ENCODE measurements at regions not wholly inside any gene's neighbourhood (a gene's known extent, or its start where the extent isn't known, plus 50 kb on each side); places are given as distances from the start of the nearest gene placed in this dataset.
"Not testable (repeated sequence)": the region's sequence is repeated elsewhere in the genome, so short reads cannot be mapped to it uniquely, and the experiment has no call there.

DNA sequence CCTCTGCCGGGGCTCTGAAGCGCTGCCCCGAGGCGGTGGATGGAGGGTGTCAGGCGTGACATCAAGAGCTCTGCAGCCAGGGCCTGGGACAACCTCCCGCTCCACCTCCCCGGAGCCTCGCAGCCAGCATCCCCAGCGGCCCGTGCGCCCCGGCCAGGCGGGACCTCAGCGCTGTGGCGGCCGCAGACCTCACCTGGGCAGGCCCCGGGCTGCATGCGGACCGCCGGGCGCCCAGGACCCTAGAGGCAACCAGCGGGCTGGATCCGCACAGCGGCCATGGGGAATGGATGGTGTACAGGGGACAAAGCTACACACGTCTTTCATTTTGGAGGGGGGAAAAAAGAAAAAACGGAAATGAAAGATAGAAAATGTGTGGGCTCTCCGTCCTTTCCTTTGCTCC, 987.5 kb downstream of the TUBA3C start:
- TF ChIP-seq POLR2A, CTCF (IDR thresholded peaks at IDR 0.05): not testable (repeated sequence)
